KMS-11 (cell line): ENCODE measurements at regions not wholly inside any gene's neighbourhood (a gene's known extent, or its start where the extent isn't known, plus 50 kb on each side); places are given as distances from the start of the nearest gene placed in this dataset.

ENCODE experiments used
- H2AFZ ChIP-seq: fragments of 200-600 bp; sonication (generic); 2 replicates; pipeline ENCODE4 v1.6.1; 2016; ENCODE audit warnings: antibody characterized with exemption, mixed run types, low read depth
- H3K27ac ChIP-seq: fragments of 200-600 bp; sonication (generic); 2 replicates; pipeline ENCODE4 v1.6.1; 2016; ENCODE audit warnings: mild to moderate bottlenecking, mixed run types
- H3K27me3 ChIP-seq: fragments of 200-600 bp; sonication (generic); 2 replicates; pipeline ENCODE4 v1.6.1; 2017; ENCODE audit warnings: mild to moderate bottlenecking, low read depth, mixed run types, moderate library complexity; ENCODE audit not compliant: insufficient read depth
- H3K36me3 ChIP-seq: fragments of 200-600 bp; sonication (generic); 2 replicates; pipeline ENCODE4 v1.6.1; 2017; ENCODE audit warnings: mild to moderate bottlenecking, mixed run types; ENCODE audit not compliant: insufficient read depth
- H3K4me1 ChIP-seq: fragments of 200-600 bp; sonication (generic); 2 replicates; pipeline ENCODE4 v1.6.1; 2016; ENCODE audit warnings: mild to moderate bottlenecking, low read depth, mixed run types; ENCODE audit not compliant: poor library complexity, severe bottlenecking
- H3K4me2 ChIP-seq: fragments of 200-600 bp; sonication (generic); 2 replicates; pipeline ENCODE4 v1.7.0; 2016; ENCODE audit warnings: mild to moderate bottlenecking, mixed run types
- H3K4me3 ChIP-seq: fragments of 200-600 bp; sonication (generic); IDR thresholded peaks from 2 replicates; pipeline ENCODE4 v1.6.1; 2017; ENCODE audit warnings: low read depth, low read length, mixed read lengths; ENCODE audit not compliant: insufficient read depth
- H3K79me2 ChIP-seq: fragments of 200-600 bp; sonication (generic); 2 replicates; pipeline ENCODE4 v1.6.1; 2016; ENCODE audit warnings: low read depth, mixed run types; ENCODE audit not compliant: insufficient read depth
- H3K9ac ChIP-seq: fragments of 200-600 bp; sonication (generic); 2 replicates; pipeline ENCODE4 v1.6.1; 2016; ENCODE audit warnings: mild to moderate bottlenecking, mixed run types
- H4K20me1 ChIP-seq: fragments of 200-600 bp; sonication (generic); 2 replicates; pipeline ENCODE4 v1.6.1; 2016; ENCODE audit warnings: mild to moderate bottlenecking, mixed run types; ENCODE audit not compliant: insufficient read depth
- TF ChIP-seq, protein P1 (sequence below): fragments of 200-600 bp; sonication (generic); conservative IDR thresholded peaks from 2 replicates; pipeline ENCODE4 v1.6.1; 2017; ENCODE audit warnings: low read depth, mild to moderate bottlenecking, antibody characterized with exemption, low read length, moderate library complexity, mixed read lengths

DNA sequence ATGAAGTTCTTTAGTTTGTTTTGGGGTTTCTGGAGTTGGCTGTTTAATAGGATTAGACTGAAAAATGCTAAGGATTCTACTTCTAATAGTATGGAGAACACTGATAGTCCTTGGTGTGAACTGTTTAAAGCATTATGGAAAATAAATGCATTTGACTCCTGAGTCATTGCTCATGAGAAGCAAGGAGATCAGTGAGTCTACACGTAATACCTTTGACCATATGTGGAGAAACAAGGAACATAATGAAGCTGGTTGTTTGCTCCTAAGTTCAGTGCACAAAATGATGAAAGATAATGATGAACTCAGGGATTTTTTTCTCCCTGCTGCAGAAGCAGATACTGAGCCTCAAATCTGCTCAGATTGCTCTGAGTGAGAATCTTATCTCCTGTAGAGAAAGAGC lies 158.9 kb upstream of the COL11A1 start:
- H3K4me2 ChIP-seq = no peak overlapping the region
- H3K4me3 ChIP-seq = no peak overlapping the region
- TF ChIP-seq, protein P1, sequence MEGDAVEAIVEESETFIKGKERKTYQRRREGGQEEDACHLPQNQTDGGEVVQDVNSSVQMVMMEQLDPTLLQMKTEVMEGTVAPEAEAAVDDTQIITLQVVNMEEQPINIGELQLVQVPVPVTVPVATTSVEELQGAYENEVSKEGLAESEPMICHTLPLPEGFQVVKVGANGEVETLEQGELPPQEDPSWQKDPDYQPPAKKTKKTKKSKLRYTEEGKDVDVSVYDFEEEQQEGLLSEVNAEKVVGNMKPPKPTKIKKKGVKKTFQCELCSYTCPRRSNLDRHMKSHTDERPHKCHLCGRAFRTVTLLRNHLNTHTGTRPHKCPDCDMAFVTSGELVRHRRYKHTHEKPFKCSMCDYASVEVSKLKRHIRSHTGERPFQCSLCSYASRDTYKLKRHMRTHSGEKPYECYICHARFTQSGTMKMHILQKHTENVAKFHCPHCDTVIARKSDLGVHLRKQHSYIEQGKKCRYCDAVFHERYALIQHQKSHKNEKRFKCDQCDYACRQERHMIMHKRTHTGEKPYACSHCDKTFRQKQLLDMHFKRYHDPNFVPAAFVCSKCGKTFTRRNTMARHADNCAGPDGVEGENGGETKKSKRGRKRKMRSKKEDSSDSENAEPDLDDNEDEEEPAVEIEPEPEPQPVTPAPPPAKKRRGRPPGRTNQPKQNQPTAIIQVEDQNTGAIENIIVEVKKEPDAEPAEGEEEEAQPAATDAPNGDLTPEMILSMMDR = no peak
- no peaks in the 10 kb centered on the region for H4K20me1 ChIP-seq
- H3K27ac ChIP-seq = no peak overlapping the region
- no peaks in the 10 kb centered on the region for H3K36me3 ChIP-seq
- no peak overlapping the region for H2AFZ ChIP-seq
- no peaks in the 10 kb centered on the region for H3K79me2 ChIP-seq
- no peaks in the 10 kb centered on the region for H3K4me1 ChIP-seq
- H3K27me3 ChIP-seq = no peaks in the 10 kb centered on the region
- H3K9ac ChIP-seq = no peak overlapping the region

DNA sequence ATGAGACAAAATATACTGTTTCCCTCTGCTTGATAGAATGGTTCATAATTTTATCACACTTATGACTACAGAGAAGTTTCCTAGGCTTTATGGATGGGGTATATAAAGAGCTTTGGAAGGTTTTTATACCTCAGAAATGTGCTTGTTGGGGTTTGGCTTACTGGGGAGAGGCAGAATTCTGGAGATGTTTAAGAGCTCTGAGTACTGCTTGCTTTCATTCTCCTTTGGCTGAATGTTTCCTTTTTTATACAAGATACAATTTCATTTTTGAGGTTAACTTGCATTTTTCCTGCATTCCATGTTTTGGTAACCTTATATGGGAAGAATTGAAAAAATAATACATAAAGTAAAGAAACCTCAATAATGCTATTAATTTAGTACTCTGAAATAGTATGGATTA lies 157.7 kb upstream of the COL11A1 start:
- Histone ChIP-seq H2AFZ (no peak overlapping the region), H3K4me3 (no peak overlapping the region), H3K4me1 (no peaks in the 10 kb centered on the region), H3K9ac (no peak overlapping the region), H3K27me3 (no peaks in the 10 kb centered on the region), H3K79me2 (no peaks in the 10 kb centered on the region), H3K27ac (no peak overlapping the region), H3K4me2 (no peak overlapping the region), H4K20me1 (no peaks in the 10 kb centered on the region), H3K36me3 (no peaks in the 10 kb centered on the region)
- TF ChIP-seq, protein P1 = no peak

DNA sequence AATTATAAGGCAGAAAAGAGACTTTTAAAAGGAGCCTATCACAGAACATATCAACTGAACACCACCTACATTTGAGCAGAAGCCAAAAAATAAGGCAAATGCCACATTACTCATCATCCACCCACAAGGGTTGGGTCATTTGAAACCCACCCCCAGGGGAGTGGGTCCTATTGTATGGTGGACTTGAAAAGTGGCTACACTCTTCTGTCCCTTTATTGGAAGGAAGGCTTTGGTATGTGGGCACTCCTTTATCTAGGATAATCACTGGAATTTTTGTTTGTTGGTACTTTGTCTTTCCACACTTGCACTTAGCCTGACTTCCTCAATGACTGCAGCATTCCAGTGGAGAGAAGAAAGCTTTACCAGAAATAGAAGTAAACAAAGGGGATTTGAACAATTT lies 157.2 kb upstream of the COL11A1 start:
- H2AFZ ChIP-seq = no peak overlapping the region
- no peaks in the 10 kb centered on the region for H3K36me3 ChIP-seq
- no peak overlapping the region for H3K4me3 ChIP-seq
- no peak overlapping the region for H3K9ac ChIP-seq
- no peaks in the 10 kb centered on the region for H3K4me1 ChIP-seq
- no peaks in the 10 kb centered on the region for H3K79me2 ChIP-seq
- H3K4me2 ChIP-seq = no peak overlapping the region
- no peaks in the 10 kb centered on the region for H4K20me1 ChIP-seq
- H3K27me3 ChIP-seq = no peaks in the 10 kb centered on the region
- H3K27ac ChIP-seq = no peak overlapping the region
- TF ChIP-seq, protein P1 = no peak

DNA sequence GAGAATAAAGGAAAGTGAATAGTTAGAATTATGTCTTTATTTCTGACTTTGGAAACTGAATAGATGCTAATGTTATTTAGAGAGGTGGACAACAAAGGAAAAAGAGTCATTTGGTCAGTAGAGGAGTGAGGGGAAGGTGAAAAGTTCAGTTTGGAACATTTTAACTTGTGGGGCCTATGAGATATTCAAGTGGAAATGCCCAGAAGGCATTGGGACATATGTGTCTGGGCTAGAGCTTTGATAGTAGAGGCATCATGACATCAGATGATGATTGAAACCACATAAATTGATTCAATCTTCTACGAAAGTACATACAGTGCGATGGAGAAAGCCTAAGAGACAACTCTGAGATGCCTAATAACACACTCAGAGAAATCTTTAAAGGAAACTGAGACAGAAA lies 151.7 kb upstream of the COL11A1 start:
- H3K27ac ChIP-seq = no peak overlapping the region
- H4K20me1 ChIP-seq = no peaks in the 10 kb centered on the region
- no peaks in the 10 kb centered on the region for H3K27me3 ChIP-seq
- no peak overlapping the region for H3K4me2 ChIP-seq
- TF ChIP-seq, protein P1 = no peak
- H3K79me2 ChIP-seq = no peaks in the 10 kb centered on the region
- H3K4me3 ChIP-seq = no peak overlapping the region
- H3K4me1 ChIP-seq = no peaks in the 10 kb centered on the region
- H2AFZ ChIP-seq = no peak overlapping the region
- H3K36me3 ChIP-seq = no peaks in the 10 kb centered on the region
- no peak overlapping the region for H3K9ac ChIP-seq

DNA sequence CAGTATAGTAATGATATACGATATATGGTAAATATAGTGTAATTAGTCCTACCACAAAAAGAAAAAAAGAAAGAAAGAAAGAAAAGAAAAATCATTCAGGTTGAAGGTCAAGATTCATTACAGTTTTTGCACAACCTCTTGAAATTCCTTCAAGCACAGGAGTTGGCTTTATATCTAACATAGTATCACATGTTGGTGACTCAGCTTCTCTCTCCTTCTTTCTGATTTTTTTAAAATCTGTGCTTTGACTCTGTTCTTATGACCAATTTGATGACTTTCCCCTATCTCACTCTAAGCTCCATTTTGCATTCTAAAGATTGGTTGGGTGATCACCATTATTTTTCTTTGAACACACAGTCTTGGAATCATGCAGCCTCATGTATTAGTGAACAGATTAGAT lies 148.2 kb upstream of the COL11A1 start:
- Histone ChIP-seq H3K4me2 (no peak overlapping the region), H4K20me1 (no peaks in the 10 kb centered on the region), H3K4me3 (no peak overlapping the region), H2AFZ (no peak overlapping the region), H3K27ac (no peak overlapping the region), H3K27me3 (no peaks in the 10 kb centered on the region), H3K9ac (no peak overlapping the region), H3K79me2 (no peaks in the 10 kb centered on the region), H3K4me1 (no peaks in the 10 kb centered on the region), H3K36me3 (no peaks in the 10 kb centered on the region)
- TF ChIP-seq, protein P1 = no peak
